Panc1 (cell line): ENCODE measurements at regions not wholly inside any gene's neighbourhood (a gene's known extent, or its start where the extent isn't known, plus 50 kb on each side); places are given as distances from the start of the nearest gene placed in this dataset.

Experiments
- ATAC-seq: fragments of 200-7000 bp; cut with Tn5 transposase; 2 replicates; pipeline ENCODE4 v1.9.1; 2020; ENCODE audit warnings: mild to moderate bottlenecking, moderate library complexity
- BruUV-seq: library from RNA; stranded (reverse); fragments of 400-500 nt; replicated peaks from 2 replicates; lab custom pipeline; 2021; lab: Mats Ljungman, UMichigan
- CTCF ChIA-PET: fragments of 300-600 bp; sonication (Branson Sonifier 250); formaldehyde crosslinking; loops from one replicate; lab custom pipeline; 2022; ENCODE audit warnings: antibody characterized with exemption; lab: Charles Lee
- POLR2A ChIA-PET: fragments of 300-600 bp; sonication (Branson Sonifier 250); formaldehyde crosslinking; loops from one replicate; lab custom pipeline; 2022; ENCODE audit warnings: antibody characterized with exemption; lab: Charles Lee
- DNase-seq: peaks from one replicate; pipeline ENCODE4 v3.0.0-alpha.2; 2010; ENCODE audit warnings: low read depth, low spot score
- H3K27ac ChIP-seq: 2 replicates; pipeline ENCODE4 v1.5.1; 2011; ENCODE audit warnings: mild to moderate bottlenecking, low read length, inconsistent platforms
- H3K27me3 ChIP-seq: fragments of 200-500 bp; sonication (Bioruptor generic); 2 replicates; pipeline ENCODE4 v1.6.0; 2014; ENCODE audit warnings: low read length, inconsistent platforms; ENCODE audit not compliant: control insufficient read depth, insufficient read depth
- H3K36me3 ChIP-seq: fragments of 200-500 bp; sonication (Bioruptor generic); 2 replicates; pipeline ENCODE4 v1.5.1; 2014; ENCODE audit warnings: inconsistent platforms, mild to moderate bottlenecking, low read length, moderate library complexity; ENCODE audit not compliant: control insufficient read depth, insufficient read depth
- H3K4me1 ChIP-seq: 2 replicates; pipeline ENCODE4 v1.5.1; 2011; ENCODE audit warnings: inconsistent platforms, mild to moderate bottlenecking, low read length, moderate library complexity; ENCODE audit not compliant: control insufficient read depth, insufficient read depth
- H3K4me3 ChIP-seq, 2 experiments: 2 replicates each; pipeline ENCODE4 v1.5.1; 2011 to 2012; ENCODE audit warnings: low read depth in 2 of 2, low read length in 2 of 2, mild to moderate bottlenecking in 2 of 2, inconsistent platforms in 1 of 2, moderate library complexity in 1 of 2
- H3K9me3 ChIP-seq: fragments of 200-500 bp; sonication (Bioruptor generic); 2 replicates; pipeline ENCODE4 v1.5.1; 2014; ENCODE audit warnings: low read depth, mild to moderate bottlenecking, inconsistent platforms, low read length, moderate library complexity; ENCODE audit not compliant: control insufficient read depth, insufficient read depth
- CTCF ChIP-seq: fragments of 450-650 bp; IDR thresholded peaks from 2 replicates; pipeline ENCODE4 v1.5.1; 2017; ENCODE audit warnings: mild to moderate bottlenecking
- POLR2AphosphoS5 ChIP-seq: IDR thresholded peaks from 2 replicates; pipeline ENCODE4 v1.6.1; 2012; ENCODE audit warnings: mild to moderate bottlenecking, low read depth, low read length, moderate library complexity
- REST ChIP-seq, 2 experiments: IDR thresholded peaks; 2 replicates each; pipeline ENCODE4 v1.6.1; 2011 to 2012; ENCODE audit warnings: low read depth in 2 of 2, control low read depth in 1 of 2, low read length in 1 of 2, mild to moderate bottlenecking in 1 of 2, moderate library complexity in 1 of 2; ENCODE audit not compliant: insufficient read depth in 1 of 2
- SIN3A ChIP-seq: IDR thresholded peaks from 2 replicates; pipeline ENCODE4 v1.6.1; 2012; ENCODE audit warnings: low read depth, mild to moderate bottlenecking, low read length, moderate library complexity, borderline replicate concordance; ENCODE audit not compliant: insufficient read depth
- TCF7L2 ChIP-seq: IDR thresholded peaks from 2 replicates; pipeline ENCODE4 v1.6.1; 2011; ENCODE audit warnings: mild to moderate bottlenecking, low read depth, low read length, inconsistent platforms
- in situ Hi-C: cut with HindIII; loops from 2 replicates; pipeline ENCODE4 v1.10.0; 2016; ENCODE audit warnings: low sequenced_read_pairs, low pct_unique_long_range_greater_than_20kb
- intact Hi-C: fragments of 100-400 bp; cut with micrococcal nuclease; formaldehyde crosslinking; loops from one replicate; pipeline ENCODE4 v1.10.0; 2022; ENCODE audit not compliant: unreplicated experiment

DNA sequence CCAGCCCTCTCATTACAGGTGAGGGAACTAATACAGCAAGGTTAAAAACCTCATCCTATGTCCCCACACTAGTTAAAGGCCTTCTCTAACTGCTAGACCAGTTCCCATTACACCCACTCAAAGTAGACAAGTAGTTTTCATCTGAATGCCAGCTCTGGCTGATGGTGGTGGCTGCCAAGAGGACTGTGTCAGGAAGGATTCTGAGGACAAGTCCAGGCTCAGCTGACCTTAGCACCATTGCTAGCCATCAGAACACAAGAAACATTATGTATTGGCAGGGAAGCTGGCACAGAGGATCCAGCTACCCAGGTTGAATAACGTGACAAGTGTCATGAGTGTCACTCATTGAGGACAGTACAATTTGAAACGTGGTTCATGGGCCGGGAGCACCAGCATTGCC, 163.4 kb downstream of the HSD17B3 start:
- no peaks in the 10 kb centered on the region for H3K36me3 ChIP-seq
- H3K27me3 ChIP-seq: no peaks in the 10 kb centered on the region
- no peak for ATAC-seq
- H3K4me1 ChIP-seq: no peaks in the 10 kb centered on the region
- intact Hi-C loops (no loop called here), in situ Hi-C loops (no loop called here)
- H3K4me3 ChIP-seq: no peak overlapping the region
- H3K27ac ChIP-seq: no peak overlapping the region
- BruUV-seq: no TSS peak
- H3K9me3 ChIP-seq: no peaks in the 10 kb centered on the region
- no peak for DNase-seq
- TF ChIP-seq SIN3A (no peak), REST (IDR thresholded peaks at IDR 0.05; ENCODE audit: insufficient read depth in 1 of 2, low read depth in 2 of 2, low read length in 1 of 2) (no peak), CTCF (no peak), TCF7L2 (no peak), POLR2AphosphoS5 (no peak)
- ChIA-PET POLR2A (no interaction called here), CTCF (no interaction called here)

DNA sequence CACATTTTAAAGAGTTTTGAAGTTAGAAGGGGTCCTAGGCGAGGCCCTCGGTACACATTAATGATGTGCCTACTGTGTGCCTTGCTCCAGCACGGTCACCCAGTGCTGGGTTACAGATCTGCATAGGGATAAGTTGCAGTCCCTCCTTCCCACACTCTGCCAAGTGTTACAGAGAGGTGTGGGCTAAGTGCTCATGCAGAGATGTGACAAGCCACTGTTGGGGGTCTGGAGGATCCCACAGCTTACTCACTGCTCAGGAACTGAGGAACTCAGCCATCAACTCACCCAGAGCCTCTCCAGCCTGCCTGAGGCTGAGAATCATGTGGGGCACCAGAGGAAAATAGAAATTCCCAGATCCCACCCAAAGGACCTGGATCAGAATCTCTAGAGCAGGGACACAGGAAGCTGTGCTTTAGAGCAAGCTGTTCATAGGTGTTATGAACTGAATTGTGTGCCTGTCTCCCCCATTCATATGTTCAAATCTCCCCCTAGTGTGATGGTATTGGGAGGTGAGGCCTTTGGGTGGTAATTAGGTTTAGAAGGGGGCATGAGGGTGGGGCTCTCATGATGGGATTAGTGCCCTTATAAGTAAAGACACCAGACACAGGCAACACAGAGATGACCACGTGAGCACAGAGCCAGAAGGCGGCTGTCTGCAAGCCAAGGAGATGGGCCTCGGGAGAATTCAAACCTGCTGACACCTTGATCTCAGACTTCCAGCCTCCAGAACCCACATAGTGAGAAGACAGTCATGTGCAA, 164.1 kb downstream of the HSD17B3 start:
- H3K4me1 ChIP-seq: no peaks in the 10 kb centered on the region
- H3K4me3 ChIP-seq: no peak overlapping the region
- intact Hi-C loops: no loop called here
- CTCF ChIA-PET: no interaction called here
- no peaks in the 10 kb centered on the region for H3K27me3 ChIP-seq
- in situ Hi-C loops: no loop called here
- POLR2A ChIA-PET: no interaction called here
- no peak for DNase-seq
- H3K27ac ChIP-seq: no peak overlapping the region
- no peaks in the 10 kb centered on the region for H3K9me3 ChIP-seq
- no peak for ATAC-seq
- TF ChIP-seq REST (IDR thresholded peaks at IDR 0.05; ENCODE audit: insufficient read depth in 1 of 2, low read depth in 2 of 2, low read length in 1 of 2) (no peak), TCF7L2 (no peak)
- no peaks in the 10 kb centered on the region for H3K36me3 ChIP-seq
- BruUV-seq: no TSS peak
